ENCODE measurements at regions not wholly inside any gene's neighbourhood (a gene's known extent, or its start where the extent isn't known, plus 50 kb on each side); places are given as distances from the start of the nearest gene placed in this dataset.

- H3K4me2 ChIP-seq (ENCODE audit: low read depth, low read length), result no peak overlapping the region; the same call in 1 of the 2 replicates
- H2BK20ac ChIP-seq (ENCODE audit: low read depth, low read length), result peak overlapping the region; percentile 72
- in situ Hi-C loops (cut with MboI; ENCODE audit: low sequenced_read_pairs), result no loop called here
- H3K4me3 ChIP-seq (ENCODE audit: insufficient read depth, low read depth, low read length), result no peak overlapping the region
- no peak for ATAC-seq (ENCODE audit: low read depth)
- intact Hi-C loops (cut with micrococcal nuclease), result loop anchor here (5.0 kb wide), 1 partner anchor 46 kb away; no protein-coding TSS in a partner anchor
- TF ChIP-seq CHD1 (IDR thresholded peaks at IDR 0.05; ENCODE audit: low read depth, low read length) (no peak), MAFK (IDR thresholded peaks at IDR 0.05; ENCODE audit: low read depth, low read length) (no peak), MAZ (IDR thresholded peaks at IDR 0.05; ENCODE audit: borderline replicate concordance, low read depth, low read length) (no peak)
- H3K9me3 ChIP-seq (ENCODE audit: control insufficient read depth, insufficient read depth, low read length), result no peaks in the 10 kb centered on the region
- H3K14ac ChIP-seq (replicated peaks; ENCODE audit: low read depth, low read length), result peak overlapping the region; percentile 61
- H2BK15ac ChIP-seq (ENCODE audit: low read depth, low read length), result peak overlapping the region; percentile 70; the same call in 1 of the 3 replicates
- H3K9me1 ChIP-seq (ENCODE audit: insufficient read depth, low read length), result peaks cover 12% of the 10 kb centered on the region
- ChIA-PET POLR2A (ENCODE audit: unreplicated experiment) (no interaction called here), CTCF (no interaction called here)
- peak overlapping the region; percentile 93 for H2AK5ac ChIP-seq (ENCODE audit: low read depth, low read length)
- no peaks in the 10 kb centered on the region for H4K20me1 ChIP-seq (ENCODE audit: insufficient read depth, low read length)
- H2BK120ac ChIP-seq (ENCODE audit: low read depth, low read length), result peak overlapping the region; percentile 75
- no peaks in the 10 kb centered on the region for H3K79me1 ChIP-seq (ENCODE audit: low read depth in 1 of 2, low read length in 2 of 2)
- no peak overlapping the region; the same call in 1 of the 2 replicates for H3K56ac ChIP-seq (ENCODE audit: extremely low read depth, insufficient read depth, low read length)
- dilution Hi-C loops (cut with HindIII; ENCODE audit: low sequenced_read_pairs, unreplicated experiment), result no loop called here
- H3K36me3 ChIP-seq (ENCODE audit: control insufficient read depth, insufficient read depth, low read length), result no peaks in the 10 kb centered on the region
- H3K18ac ChIP-seq (ENCODE audit: low read depth, low read length), result peak overlapping the region; percentile 45; the same call in 1 of the 2 replicates
- H2AFZ ChIP-seq (replicated peaks; ENCODE audit: low read length, poor library complexity), result peak overlapping the region; percentile 68
- peak overlapping the region; percentile 22 for H2BK5ac ChIP-seq (ENCODE audit: low read depth, low read length, poor library complexity, severe bottlenecking)
- no TSS peak for BruUV-seq (replicated peaks)
- H3K4ac ChIP-seq (ENCODE audit: low read depth, low read length), result peak overlapping the region; percentile 83
- peaks cover 6% of the 10 kb centered on the region for H3K4me1 ChIP-seq (ENCODE audit: control insufficient read depth, insufficient read depth, low read length)
- WGBS, 2 experiments (ENCODE audit: extremely low coverage in 2 of 2, insufficient read length in 1 of 2), result 94% methylated on average over 2 of the region's 7 CpGs; no CpG with 5 or more reads in 1 of the 2 experiments
- DNase-seq, result no peak
- no peak overlapping the region for H4K5ac ChIP-seq (ENCODE audit: low read depth, low read length)
- peaks cover 10% of the 10 kb centered on the region; the same call in 1 of the 2 replicates for H3K27me3 ChIP-seq (ENCODE audit: control insufficient read depth, insufficient read depth, low read length)
- no peak overlapping the region for H2AK9ac ChIP-seq (replicated peaks; ENCODE audit: low read depth, low read length, poor library complexity)
- H3K27ac ChIP-seq (ENCODE audit: insufficient read depth, low read length), result no peak overlapping the region
- H3K23ac ChIP-seq (ENCODE audit: low read depth, low read length), result peak overlapping the region; percentile 81
- peak overlapping the region; percentile 48; the same call in 1 of the 2 replicates for H4K91ac ChIP-seq (ENCODE audit: insufficient read depth, low read depth, low read length)
- peak overlapping the region in 1 of 2 experiments; percentile 85; a peak in 1 of 4 replicates for H4K8ac ChIP-seq (ENCODE audit: low read depth in 2 of 2, low read length in 2 of 2)
- no peak overlapping the region for H3K9ac ChIP-seq (ENCODE audit: low read depth, low read length)
These were observed 62.7 kb downstream of the IGF2 start for GRCh38 chr11:2076441-2076840.
